Hematopoietic multipotent progenitor cell (in vitro differentiated cells): ENCODE measurements at regions not wholly inside any gene's neighbourhood (a gene's known extent, or its start where the extent isn't known, plus 50 kb on each side); places are given as distances from the start of the nearest gene placed in this dataset.
A peak's percentile ranks its signal among the peaks of the same experiment; 100 is the strongest.

ENCODE experiments used
- DNase-seq, 3 donors: peaks; one replicate each; pipeline ENCODE4 v3.0.0-alpha.2; 2011 to 2015; ENCODE audit warnings: low read depth in 2 of 3, low spot score in 2 of 3

DNA sequence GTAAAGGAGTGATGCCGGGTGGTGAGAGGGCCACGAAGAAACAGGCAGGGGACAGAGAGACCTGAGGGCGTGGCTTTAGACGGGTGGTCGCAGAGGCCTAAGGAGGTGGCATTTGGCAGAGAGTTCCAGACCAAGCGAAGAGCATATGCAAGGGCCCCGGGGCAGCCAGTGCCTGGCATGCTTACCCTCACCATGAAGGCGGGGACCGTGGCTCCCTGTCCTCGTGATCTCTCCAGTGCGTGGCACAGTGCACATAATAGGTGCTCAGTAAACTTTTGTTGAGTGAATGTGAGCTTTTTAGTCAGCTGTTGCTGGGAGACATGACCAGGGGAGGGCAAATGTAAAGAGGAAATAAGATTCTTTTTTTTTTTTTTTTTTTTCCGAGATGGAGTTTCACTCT, 245.6 kb upstream of the GSE1 start:
- DNase-seq = no peak

GRCh38 chr16:85369060-85369459, 244.1 kb upstream of the GSE1 start:
- DNase-seq = no peak

DNA sequence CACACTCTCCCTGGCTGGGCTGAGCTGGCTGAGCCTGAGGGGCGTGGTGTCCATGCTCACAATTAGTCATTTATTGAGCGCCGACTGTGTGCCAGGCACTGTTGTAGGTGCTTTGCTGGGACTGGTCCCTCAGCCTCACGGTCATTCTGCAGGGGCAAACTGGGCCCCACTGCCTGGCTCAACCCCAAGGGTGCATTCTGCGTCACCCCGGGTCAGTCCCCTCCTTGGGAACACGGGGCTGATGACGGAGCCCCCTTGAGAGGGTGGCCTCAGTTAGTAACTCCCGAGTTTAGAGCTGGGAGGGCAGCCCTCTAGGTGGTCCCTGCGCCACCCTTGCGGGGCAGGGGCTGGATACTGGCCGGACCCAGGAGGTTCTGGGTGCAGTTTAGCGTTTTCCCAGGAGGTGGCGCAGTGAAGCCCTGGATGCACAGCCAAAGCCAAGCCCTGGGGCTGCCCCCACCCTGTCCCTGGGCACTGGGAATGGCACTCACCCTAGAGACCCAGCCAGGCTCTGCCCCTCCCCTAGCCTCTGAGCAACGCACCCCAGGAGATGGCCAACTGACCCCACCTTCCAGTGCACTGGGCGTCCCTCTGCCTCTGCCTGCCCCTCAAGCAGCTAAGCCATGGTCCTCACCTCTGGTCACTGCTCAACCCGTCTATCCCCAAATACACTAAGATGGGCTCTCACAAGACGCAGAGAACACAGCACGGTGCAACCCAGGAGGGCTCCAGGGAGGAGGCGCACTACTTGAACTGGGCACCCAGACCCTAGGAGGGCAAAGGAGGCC, 243.2 kb upstream of the GSE1 start:
- peak in 1 of 3 donors; percentile 49 for DNase-seq

GRCh38 chr16:85370543-85370880, 242.6 kb upstream of the GSE1 start:
- DNase-seq = no peak

DNA sequence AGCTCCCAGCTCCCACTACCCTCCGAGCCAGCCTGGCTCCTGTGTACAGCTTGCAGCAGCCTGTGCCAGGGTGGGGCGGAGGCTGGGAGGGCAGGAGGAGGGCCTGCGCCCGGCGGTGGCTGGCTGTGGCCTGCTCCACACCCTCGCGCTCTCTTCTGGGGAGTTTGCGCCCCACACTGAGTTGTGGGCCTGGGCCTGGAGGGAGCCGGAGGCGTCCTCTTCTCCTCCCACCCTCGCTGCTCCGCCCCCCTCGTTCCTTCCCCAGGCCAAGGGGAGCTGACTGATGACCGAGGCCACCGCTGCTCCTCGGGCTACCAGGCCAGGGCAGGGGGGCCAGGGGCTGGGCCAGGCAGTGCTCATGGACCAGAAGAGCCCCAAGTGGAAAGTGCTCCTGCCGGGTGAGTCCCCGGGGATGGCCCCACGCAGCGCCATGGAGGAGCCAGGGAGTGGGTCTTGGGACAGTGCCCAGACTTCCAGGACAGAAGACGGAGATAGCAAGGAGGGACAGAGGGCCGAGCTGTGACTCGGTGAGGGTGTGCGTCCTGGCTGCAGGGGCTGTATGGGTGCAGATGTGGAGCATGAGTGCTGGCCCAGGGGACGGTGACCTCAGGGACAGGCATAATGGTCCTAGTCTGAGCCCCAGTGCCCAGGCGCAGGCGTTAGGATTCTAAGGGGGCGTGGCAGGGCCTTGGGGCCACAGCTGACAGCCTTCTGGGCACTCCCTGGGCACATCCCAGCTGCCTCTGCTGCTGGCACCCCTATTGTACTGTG, 242.1 kb upstream of the GSE1 start:
- DNase-seq = peak in 1 of 3 donors; percentile 25

DNA sequence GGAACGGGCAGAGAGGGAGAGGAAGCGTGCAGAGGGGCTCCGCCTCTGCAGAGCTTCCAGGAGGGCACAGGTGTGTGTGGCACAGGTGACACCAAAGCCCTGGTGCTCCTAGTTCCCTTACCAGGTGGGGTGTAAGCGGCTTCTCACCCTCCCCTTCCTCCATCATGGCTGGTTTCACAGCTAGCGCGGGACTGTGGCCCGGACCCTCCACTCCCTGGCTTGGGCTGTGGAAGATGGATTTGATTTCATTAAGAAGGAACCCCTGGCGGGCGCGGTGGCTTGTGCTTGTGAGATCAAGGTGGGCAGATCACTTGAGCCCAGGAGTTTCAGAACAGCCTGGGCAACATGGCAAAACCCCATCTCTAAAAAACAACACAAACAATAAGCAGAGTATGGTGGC, 241.2 kb upstream of the GSE1 start:
- no peak for DNase-seq

GRCh38 chr16:85372627-85373372, 240.3 kb upstream of the GSE1 start:
- DNase-seq = peak in 2 of 3 donors; percentile 69 to 75

DNA sequence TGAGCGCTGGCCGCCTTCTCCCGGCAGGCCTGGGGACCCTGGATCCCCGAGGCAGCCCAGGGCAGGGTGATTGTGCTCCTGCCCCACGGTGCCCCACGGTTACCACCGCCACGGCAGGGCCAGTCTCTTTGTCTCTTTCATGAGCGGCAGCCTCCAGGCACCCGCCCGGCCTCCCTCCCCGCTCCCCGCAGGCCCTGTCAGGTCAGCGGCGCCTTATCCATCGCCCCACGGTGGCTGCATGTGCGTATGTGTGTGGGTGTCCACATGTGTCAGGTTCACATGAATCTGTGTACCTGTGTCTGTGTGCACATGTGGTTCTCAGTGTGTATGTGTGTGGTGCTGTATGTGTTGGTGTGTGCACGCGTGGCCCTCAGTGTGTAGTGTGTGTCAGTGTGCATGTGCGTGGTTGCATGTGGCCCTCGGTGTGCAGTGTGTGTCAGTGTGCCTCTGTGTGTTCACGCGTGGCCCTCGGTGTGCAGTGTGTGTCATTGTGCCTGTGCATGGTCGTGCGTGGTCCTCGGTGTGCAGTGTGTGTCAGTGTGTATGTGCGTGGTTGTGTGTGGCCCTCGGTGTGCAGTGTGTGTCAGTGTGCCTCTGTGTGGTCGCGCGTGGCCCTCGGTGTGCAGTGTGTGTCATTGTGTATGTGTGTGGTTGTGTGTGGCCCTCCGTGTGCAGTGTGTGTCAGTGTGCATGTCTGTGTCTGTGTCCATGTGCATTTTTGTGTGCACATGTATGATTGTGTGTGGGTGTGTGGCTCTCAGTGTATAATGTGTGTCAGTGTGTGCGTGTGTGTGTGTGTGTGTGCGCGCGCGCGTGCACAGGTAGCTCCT, 239.2 kb upstream of the GSE1 start:
- no peak for DNase-seq

DNA sequence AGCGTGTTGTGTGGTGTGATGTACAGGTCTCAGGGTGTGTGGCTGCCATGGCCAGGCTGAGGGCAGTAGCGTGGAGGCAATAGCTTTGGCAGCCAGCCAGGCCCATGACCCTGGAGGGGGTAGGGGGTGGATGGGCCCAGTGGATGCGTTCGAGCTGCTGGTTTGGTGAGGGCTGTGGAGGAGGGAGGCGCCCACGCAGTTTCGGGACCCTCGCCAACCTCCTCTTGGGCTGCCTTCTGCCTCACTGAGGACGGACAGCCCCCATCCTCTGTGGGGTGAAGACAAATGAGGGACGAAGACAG, 238.6 kb upstream of the GSE1 start:
- DNase-seq = no peak

- DNase-seq = no peak
Observed at GRCh38 chr16:85375282-85375681, 237.8 kb upstream of the GSE1 start.

- no peak for DNase-seq
Observed at GRCh38 chr16:85376292-85377095, 236.6 kb upstream of the GSE1 start.

- peak in 2 of 3 donors; percentile 72 to 84 for DNase-seq
Observed at GRCh38 chr16:85377388-85378144, 235.6 kb upstream of the GSE1 start.

DNA sequence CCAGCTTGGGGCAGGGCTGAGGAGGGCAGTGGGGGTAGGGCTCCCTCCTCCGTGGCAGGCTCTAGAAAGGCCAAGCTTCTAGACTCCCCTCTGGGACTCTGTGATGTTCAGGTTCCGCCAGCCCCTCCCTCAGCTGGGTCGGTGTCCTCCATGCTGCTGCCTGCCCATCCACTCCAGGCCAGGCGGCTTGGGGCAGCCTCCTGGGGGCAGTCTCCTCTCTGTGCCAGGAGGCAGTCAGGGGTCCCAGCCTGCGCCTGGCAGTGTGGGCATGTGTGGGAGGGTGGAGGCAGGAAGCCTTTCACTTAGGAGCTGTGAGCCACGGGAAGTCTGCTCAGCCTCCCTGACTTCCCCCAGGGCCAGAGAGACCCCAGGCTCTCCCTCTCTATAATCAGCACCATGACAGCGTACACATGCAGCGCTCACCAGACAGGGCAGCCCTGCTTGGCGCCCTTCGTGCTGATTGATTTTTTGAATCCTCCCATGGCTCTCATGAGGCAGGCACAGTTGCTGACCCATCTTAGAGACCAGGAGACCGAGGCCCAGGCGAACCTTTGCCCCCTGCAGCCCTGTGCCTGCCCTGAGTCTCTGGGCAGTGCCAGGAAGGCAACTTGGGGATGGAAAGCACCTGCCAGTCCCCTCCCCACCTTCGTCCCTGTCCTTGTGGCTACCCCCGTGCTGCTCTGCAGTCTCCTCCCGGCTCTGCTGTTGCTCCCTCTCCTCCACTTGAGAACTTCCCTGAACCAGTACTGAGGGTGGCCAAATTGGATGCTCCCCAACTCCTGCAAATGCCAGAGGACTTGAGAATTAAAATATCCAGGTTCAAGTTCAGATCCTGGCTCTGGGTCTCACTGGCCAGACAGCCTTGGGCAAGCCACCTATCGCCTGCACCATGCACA, 234.7 kb upstream of the GSE1 start:
- peak in 1 of 3 donors; percentile 46 for DNase-seq

GRCh38 chr16:85379041-85380001, 233.8 kb upstream of the GSE1 start:
- no peak for DNase-seq

DNA sequence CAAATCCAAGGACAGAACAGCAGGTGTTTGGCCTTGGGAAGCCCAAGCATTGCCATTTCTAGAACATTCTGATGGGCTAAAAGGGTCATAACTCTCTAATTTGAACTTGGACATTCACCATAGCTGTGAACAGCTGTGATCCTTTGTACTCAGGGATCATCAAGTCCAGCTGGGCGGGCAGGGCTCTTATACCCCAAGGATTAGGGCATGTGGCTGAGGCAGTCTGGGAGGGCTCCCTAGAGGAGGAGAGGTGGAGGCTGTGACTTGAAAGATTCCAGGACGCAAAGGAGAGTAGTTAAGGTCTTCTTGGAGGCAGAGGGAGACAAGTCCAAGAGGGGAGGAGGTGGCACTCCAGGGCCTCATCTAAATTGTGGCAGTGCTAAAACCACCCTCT, 233.1 kb upstream of the GSE1 start:
- DNase-seq = no peak

- no peak for DNase-seq
Observed at GRCh38 chr16:85380905-85381737, 232.0 kb upstream of the GSE1 start.
